Keratinocyte (primary cell): ENCODE measurements at regions not wholly inside any gene's neighbourhood (a gene's known extent, or its start where the extent isn't known, plus 50 kb on each side); places are given as distances from the start of the nearest gene placed in this dataset.

Source experiments
- CTCF ChIP-seq, 3 experiments: IDR thresholded peaks in 1 of 3; conservative IDR thresholded peaks in 1 of 3; optimal IDR thresholded peaks in 1 of 3; 2 replicates in 2 of 3; 3 replicates in 1 of 3; pipeline versions ENCODE3 to v1.5.1; 2011; ENCODE audit warnings: low read length in 3 of 3, mild to moderate bottlenecking in 3 of 3, moderate library complexity in 2 of 3, control low read depth in 1 of 3, inconsistent platforms in 1 of 3; ENCODE audit not compliant: insufficient read depth in 2 of 3; ENCODE audit errors: extremely low read depth in 1 of 3
- EZH2 ChIP-seq: IDR thresholded peaks from one replicate; pipeline ENCODE4 v1.6.1; 2012; ENCODE audit warnings: inconsistent platforms, mild to moderate bottlenecking, low read length, moderate library complexity

- TF ChIP-seq CTCF (optimal IDR thresholded peaks at IDR 0.05 in 1 of 3, IDR thresholded peaks at IDR 0.05 in 1 of 3, conservative IDR thresholded peaks at IDR 0.05 in 1 of 3; ENCODE audit: extremely low read depth in 1 of 3, insufficient read depth in 2 of 3, low read length in 3 of 3) (no peak), EZH2 (no peak)
Observed at GRCh38 chr5:125321654-125322053, 575.2 kb upstream of the ZNF608 start.
